Stimulated activated effector memory CD8-positive, alpha-beta T cell treated with anti-CD3 and anti-CD28 coated beads, Interleukin-12 subunit alpha, Interleukin-12 subunit beta, amount 100 ng/mL, for 72 hours (primary cell): ENCODE measurements at regions not wholly inside any gene's neighbourhood (a gene's known extent, or its start where the extent isn't known, plus 50 kb on each side); places are given as distances from the start of the nearest gene placed in this dataset.

Experiments used
- ATAC-seq: fragments of 150-1000 bp; cut with Tn5 transposase; 2 replicates; pipeline ENCODE4 v1.10.0; 2021
- DNase-seq, 2 donors: peaks; one replicate each; pipeline ENCODE4 v3.0.0; 2021 to 2022; ENCODE audit warnings: low spot score in 2 of 2
- H3K27ac Mint-ChIP-seq: one replicate; pipeline ENCODE4 v1.8.0; 2022; ENCODE audit warnings: mild to moderate bottlenecking, mixed read lengths
- H3K36me3 Mint-ChIP-seq: one replicate; pipeline ENCODE4 v1.8.0; 2022; ENCODE audit warnings: mild to moderate bottlenecking, mixed read lengths
- H3K4me1 Mint-ChIP-seq: one replicate; pipeline ENCODE4 v1.8.0; 2022; ENCODE audit warnings: mixed read lengths
- H3K4me3 Mint-ChIP-seq: one replicate; pipeline ENCODE4 v1.8.0; 2022; ENCODE audit warnings: mild to moderate bottlenecking, mixed read lengths
- H3K9me3 Mint-ChIP-seq: one replicate; pipeline ENCODE4 v1.8.0; 2022; ENCODE audit warnings: mixed read lengths

- DNase-seq (no peak), ATAC-seq (no peak)
- no peak overlapping the region for H3K27ac Mint-ChIP-seq
- no peak overlapping the region for H3K4me3 Mint-ChIP-seq
- no peaks in the 10 kb centered on the region for H3K4me1 Mint-ChIP-seq
- peaks cover 19% of the 10 kb centered on the region for H3K9me3 Mint-ChIP-seq
- H3K36me3 Mint-ChIP-seq: no peaks in the 10 kb centered on the region
Observed at GRCh38 chr12:115558281-115558680, 719.2 kb downstream of the MED13L start.

GRCh38 chr12:115553622-115554021, 723.9 kb downstream of the MED13L start:
- no peaks in the 10 kb centered on the region for H3K4me1 Mint-ChIP-seq
- DNase-seq (no peak), ATAC-seq (no peak)
- H3K36me3 Mint-ChIP-seq: no peaks in the 10 kb centered on the region
- peaks cover 11% of the 10 kb centered on the region for H3K9me3 Mint-ChIP-seq
- no peak overlapping the region for H3K4me3 Mint-ChIP-seq
- no peak overlapping the region for H3K27ac Mint-ChIP-seq

GRCh38 chr12:115543269-115543668, 734.2 kb downstream of the MED13L start:
- ATAC-seq: no peak
- Mint-ChIP-seq H3K27ac (no peak overlapping the region), H3K9me3 (peaks cover 13% of the 10 kb centered on the region), H3K4me1 (no peaks in the 10 kb centered on the region), H3K4me3 (no peak overlapping the region), H3K36me3 (no peaks in the 10 kb centered on the region)
- DNase-seq: no peak

GRCh38 chr12:115542656-115543055, 734.8 kb downstream of the MED13L start:
- DNase-seq: no peak
- no peak for ATAC-seq
- no peak overlapping the region for H3K4me3 Mint-ChIP-seq
- no peaks in the 10 kb centered on the region for H3K36me3 Mint-ChIP-seq
- no peak overlapping the region for H3K27ac Mint-ChIP-seq
- H3K9me3 Mint-ChIP-seq: peaks cover 13% of the 10 kb centered on the region
- H3K4me1 Mint-ChIP-seq: no peaks in the 10 kb centered on the region

GRCh38 chr12:115541891-115542421, 735.5 kb downstream of the MED13L start:
- H3K36me3 Mint-ChIP-seq: no peaks in the 10 kb centered on the region
- no peak for ATAC-seq
- H3K27ac Mint-ChIP-seq: no peak overlapping the region

GRCh38 chr12:115528466-115528865, 749.0 kb downstream of the MED13L start:
- Mint-ChIP-seq H3K9me3 (peaks cover 5% of the 10 kb centered on the region), H3K36me3 (no peaks in the 10 kb centered on the region), H3K4me1 (no peaks in the 10 kb centered on the region), H3K4me3 (no peak overlapping the region), H3K27ac (no peak overlapping the region)
- ATAC-seq (no peak), DNase-seq (no peak)

More at GRCh38 chr12:115541891-115542421, 735.5 kb downstream of the MED13L start:
- no peak for DNase-seq
- Mint-ChIP-seq H3K4me3 (no peak overlapping the region), H3K4me1 (no peaks in the 10 kb centered on the region), H3K9me3 (peaks cover 16% of the 10 kb centered on the region)

- DNase-seq (no peak), ATAC-seq (no peak)
- H3K9me3 Mint-ChIP-seq: peaks cover 5% of the 10 kb centered on the region
- H3K36me3 Mint-ChIP-seq: no peaks in the 10 kb centered on the region
- H3K4me1 Mint-ChIP-seq: no peaks in the 10 kb centered on the region
- H3K27ac Mint-ChIP-seq: no peak overlapping the region
- no peak overlapping the region for H3K4me3 Mint-ChIP-seq
Observed at GRCh38 chr12:115521771-115522409, 755.6 kb downstream of the MED13L start.

- Mint-ChIP-seq H3K27ac (no peak overlapping the region), H3K9me3 (peaks cover 6% of the 10 kb centered on the region), H3K36me3 (no peaks in the 10 kb centered on the region), H3K4me1 (no peaks in the 10 kb centered on the region), H3K4me3 (no peak overlapping the region)
- ATAC-seq: no peak
- no peak for DNase-seq
Observed at GRCh38 chr12:115519887-115520286, 757.6 kb downstream of the MED13L start.

GRCh38 chr12:115519359-115519758, 758.1 kb downstream of the MED13L start:
- H3K4me1 Mint-ChIP-seq: no peaks in the 10 kb centered on the region
- no peaks in the 10 kb centered on the region for H3K36me3 Mint-ChIP-seq
- H3K9me3 Mint-ChIP-seq: peaks cover 9% of the 10 kb centered on the region
- no peak overlapping the region for H3K4me3 Mint-ChIP-seq
- DNase-seq (no peak), ATAC-seq (no peak)
- no peak overlapping the region for H3K27ac Mint-ChIP-seq

- DNase-seq (no peak), ATAC-seq (no peak)
- Mint-ChIP-seq H3K27ac (no peak overlapping the region), H3K9me3 (peaks cover 16% of the 10 kb centered on the region), H3K36me3 (no peaks in the 10 kb centered on the region), H3K4me1 (no peaks in the 10 kb centered on the region), H3K4me3 (no peak overlapping the region)
Observed at GRCh38 chr12:115517913-115518312, 759.6 kb downstream of the MED13L start.

GRCh38 chr12:115511986-115512711, 765.3 kb downstream of the MED13L start:
- Mint-ChIP-seq H3K4me3 (no peak overlapping the region), H3K4me1 (no peaks in the 10 kb centered on the region), H3K36me3 (no peaks in the 10 kb centered on the region), H3K9me3 (peaks cover 30% of the 10 kb centered on the region), H3K27ac (no peak overlapping the region)
- DNase-seq (no peak), ATAC-seq (no peak)

GRCh38 chr12:115511305-115511704, 766.2 kb downstream of the MED13L start:
- no peak overlapping the region for H3K27ac Mint-ChIP-seq
- no peaks in the 10 kb centered on the region for H3K36me3 Mint-ChIP-seq
- peaks cover 37% of the 10 kb centered on the region for H3K9me3 Mint-ChIP-seq
- no peak overlapping the region for H3K4me3 Mint-ChIP-seq
- H3K4me1 Mint-ChIP-seq: no peaks in the 10 kb centered on the region
- no peak for DNase-seq
- ATAC-seq: no peak

- H3K4me3 Mint-ChIP-seq: no peak overlapping the region
- no peaks in the 10 kb centered on the region for H3K36me3 Mint-ChIP-seq
- H3K9me3 Mint-ChIP-seq: peaks cover 33% of the 10 kb centered on the region
- no peak overlapping the region for H3K27ac Mint-ChIP-seq
- no peak for DNase-seq
- H3K4me1 Mint-ChIP-seq: no peaks in the 10 kb centered on the region
- no peak for ATAC-seq
Observed at GRCh38 chr12:115508990-115509389, 768.5 kb downstream of the MED13L start.

- H3K4me3 Mint-ChIP-seq: no peak overlapping the region
- no peaks in the 10 kb centered on the region for H3K4me1 Mint-ChIP-seq
- no peak overlapping the region for H3K27ac Mint-ChIP-seq
- ATAC-seq: no peak
- no peaks in the 10 kb centered on the region for H3K36me3 Mint-ChIP-seq
- peaks cover 29% of the 10 kb centered on the region for H3K9me3 Mint-ChIP-seq
- no peak for DNase-seq
Observed at GRCh38 chr12:115507951-115508722, 769.4 kb downstream of the MED13L start.

- no peak for DNase-seq
- no peak overlapping the region for H3K4me3 Mint-ChIP-seq
- H3K27ac Mint-ChIP-seq: no peak overlapping the region
- H3K36me3 Mint-ChIP-seq: no peaks in the 10 kb centered on the region
- H3K9me3 Mint-ChIP-seq: peaks cover 28% of the 10 kb centered on the region
- H3K4me1 Mint-ChIP-seq: no peaks in the 10 kb centered on the region
- ATAC-seq: no peak
Observed at GRCh38 chr12:115507560-115507889, 770.0 kb downstream of the MED13L start.
